HepG2 (cell line): ENCODE measurements at regions not wholly inside any gene's neighbourhood (a gene's known extent, or its start where the extent isn't known, plus 50 kb on each side); places are given as distances from the start of the nearest gene placed in this dataset.
"Not testable (repeated sequence)": the region's sequence is repeated elsewhere in the genome, so short reads cannot be mapped to it uniquely, and the experiment has no call there.

Experiments used
- ATAC-seq: fragments of 200-7000 bp; cut with Tn5 transposase; 3 replicates; pipeline ENCODE4 v1.9.1; 2020; ENCODE audit warnings: mild to moderate bottlenecking, moderate library complexity
- BruUV-seq: library from RNA; stranded (reverse); fragments of 400-500 nt; replicated peaks from 2 replicates; lab custom pipeline; 2021; lab: Mats Ljungman, UMichigan
- CTCF ChIA-PET: fragments of 300-600 bp; formaldehyde crosslinking; extraction: SDS; loops from one replicate; lab custom pipeline; 2021; ENCODE audit warnings: low total read pairs, inconsistent platforms, low intra/inter-chr PET ratio; lab: Yijun Ruan, JAX
- POLR2A ChIA-PET: fragments of 350-600 bp; sonication (Branson Sonifier 250); formaldehyde crosslinking; loops from one replicate; lab custom pipeline; 2020; ENCODE audit warnings: antibody characterized with exemption, inconsistent platforms; lab: Yijun Ruan, JAX
- DNase-seq: peaks from one replicate; pipeline ENCODE4 v3.0.0-alpha.2; 2015; ENCODE audit warnings: low spot score
- FAIRE-seq: peaks from 3 replicates; lab custom pipeline; 2011; peaks lifted over from hg19 to GRCh38; lab: Jason Lieb, UNC
- H2AFZ ChIP-seq: one replicate; pipeline ENCODE4 v1.6.1; 2011; ENCODE audit warnings: low read length, inconsistent platforms
- H3K27ac ChIP-seq: fragments of 300-600 bp; 3 replicates; pipeline ENCODE4 v1.8.0; 2011; ENCODE audit warnings: mixed run types, mild to moderate bottlenecking, mixed read lengths, low read length, inconsistent platforms; ENCODE audit not compliant: insufficient read depth; ENCODE audit errors: extremely low read length
- H3K27me3 ChIP-seq, 2 experiments: fragments of 200-600 bp in 1 of 2; 2 replicates in 1 of 2; 3 replicates in 1 of 2; pipeline versions ENCODE4 v1.6.0 to v1.8.0; 2011; ENCODE audit warnings: low read length in 2 of 2, mild to moderate bottlenecking in 2 of 2, moderate library complexity in 2 of 2, inconsistent platforms in 1 of 2; ENCODE audit not compliant: insufficient read depth in 2 of 2, control insufficient read depth in 1 of 2
- H3K36me3 ChIP-seq, 2 experiments: fragments of 200-600 bp in 1 of 2; replicated peaks in 1 of 2; 2 replicates in 1 of 2; 3 replicates in 1 of 2; pipeline versions ENCODE4 v1.5.1 to v1.8.0; 2011; ENCODE audit warnings: low read length in 2 of 2, inconsistent platforms in 1 of 2; ENCODE audit not compliant: insufficient read depth in 2 of 2, control insufficient read depth in 1 of 2
- H3K4me1 ChIP-seq: 2 replicates; pipeline ENCODE4 v1.5.1; 2012; ENCODE audit warnings: low read length, inconsistent platforms; ENCODE audit not compliant: insufficient read depth
- H3K4me2 ChIP-seq: 2 replicates; pipeline ENCODE4 v1.6.0; 2011; ENCODE audit warnings: low read depth, low read length, inconsistent platforms
- H3K4me3 ChIP-seq, 3 experiments: fragments of 200-600 bp in 1 of 3; sonication (generic), shearing (Covaris generic) in 1 of 3; replicated peaks in 1 of 3; 2 replicates each; pipeline ENCODE4 v1.5.1; 2011 to 2016; ENCODE audit warnings: low read length in 3 of 3, inconsistent platforms in 2 of 3, low read depth in 2 of 3, mild to moderate bottlenecking in 2 of 3, control low read depth in 1 of 3, mixed read lengths in 1 of 3; ENCODE audit not compliant: insufficient read depth in 1 of 3
- H3K79me2 ChIP-seq: one replicate; pipeline ENCODE4 v1.6.1; 2011; ENCODE audit warnings: low read length, inconsistent platforms; ENCODE audit not compliant: insufficient read depth
- H3K9ac ChIP-seq: 2 replicates; pipeline ENCODE4 v1.6.0; 2011; ENCODE audit warnings: mild to moderate bottlenecking, low read depth, low read length, inconsistent platforms; ENCODE audit not compliant: insufficient read depth
- H3K9me3 ChIP-seq: 2 replicates; pipeline ENCODE4 v1.5.1; 2012; ENCODE audit warnings: mild to moderate bottlenecking, low read length
- H4K20me1 ChIP-seq: 2 replicates; pipeline ENCODE4 v1.6.0; 2011; ENCODE audit warnings: inconsistent platforms, mild to moderate bottlenecking, low read length, moderate library complexity; ENCODE audit not compliant: insufficient read depth
- FOXA1 ChIP-seq, 2 experiments: fragments of 450-650 bp in 1 of 2; sonication (generic) in 1 of 2; formaldehyde crosslinking in 1 of 2; IDR thresholded peaks; 2 replicates each; pipeline versions ENCODE4 v1.4.0 to v1.6.1; 2016 to 2020; ENCODE audit warnings: missing genetic modification reagents in 1 of 2
- WGBS: methylation state at CpG from one replicate; pipeline ENCODE4 v1.1.6; 2017; ENCODE audit warnings: low lambda C conversion rate; 5-methylcytosine and 5-hydroxymethylcytosine counted together
- in situ Hi-C: cut with HindIII; loops from 2 replicates; pipeline ENCODE4 v1.10.0; 2017; ENCODE audit warnings: low pct_unique_long_range_greater_than_20kb; ENCODE audit not compliant: extremely low pct_ligation_motif_present
- intact Hi-C: fragments of 100-400 bp; cut with micrococcal nuclease; formaldehyde crosslinking; loops from one replicate; pipeline ENCODE4 v1.10.0; 2022; ENCODE audit not compliant: unreplicated experiment
- TF ChIP-seq, protein P1 (sequence below): sonication (generic); formaldehyde crosslinking; IDR thresholded peaks from 2 replicates; pipeline ENCODE4 v1.4.0; 2020; ENCODE audit warnings: missing genetic modification reagents, borderline replicate concordance
- TF ChIP-seq, protein P2 (sequence below): IDR thresholded peaks from 2 replicates; pipeline ENCODE4 v1.4.0; 2020; ENCODE audit warnings: mild to moderate bottlenecking, missing genetic modification reagents

DNA sequence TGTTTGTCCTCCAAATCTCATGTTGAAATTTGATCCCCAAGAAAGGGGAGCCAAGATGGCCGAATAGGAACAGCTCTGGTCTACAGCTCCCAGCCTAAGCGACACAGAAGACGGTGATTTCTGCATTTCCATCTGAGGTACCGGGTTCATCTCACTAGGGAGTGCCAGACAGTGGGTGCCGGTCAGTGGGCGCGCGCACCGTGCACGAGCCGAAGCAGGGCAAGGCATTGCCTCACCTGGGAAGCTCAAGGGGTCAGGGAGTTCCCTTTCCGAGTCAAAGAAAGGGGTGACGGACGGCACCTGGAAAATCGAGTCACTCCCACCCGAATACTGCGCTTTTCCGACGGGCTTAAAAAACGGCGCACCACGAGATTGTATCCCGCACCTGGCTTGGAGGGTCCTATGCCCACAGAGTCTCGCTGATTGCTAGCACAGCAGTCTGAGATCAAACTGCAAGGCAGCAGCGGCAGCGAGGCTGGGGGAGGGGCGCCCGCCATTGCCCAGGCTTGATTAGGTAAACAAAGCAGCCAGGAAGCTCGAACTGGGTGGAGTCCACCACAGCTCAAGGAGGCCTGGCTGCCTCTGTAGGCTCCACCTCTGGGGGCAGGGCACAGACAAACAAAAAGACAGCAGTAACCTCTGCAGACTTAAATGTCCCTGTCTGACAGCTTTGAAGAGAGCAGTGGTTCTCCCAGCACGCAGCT lies 493.6 kb downstream of the KLF12 start:
- H3K27ac ChIP-seq; POLR2A ChIA-PET; CTCF ChIA-PET; H3K27me3 ChIP-seq; H3K4me1 ChIP-seq; in situ Hi-C loops; DNase-seq; intact Hi-C loops; H3K79me2 ChIP-seq; H3K4me2 ChIP-seq; H3K36me3 ChIP-seq; FAIRE-seq; BruUV-seq; H3K9me3 ChIP-seq; H4K20me1 ChIP-seq; H3K4me3 ChIP-seq; H2AFZ ChIP-seq; H3K9ac ChIP-seq; ATAC-seq; TF ChIP-seq FOXA1 (IDR thresholded peaks at IDR 0.05): not testable (repeated sequence)
- 85% methylated on average over 24 of the region's 30 CpGs for WGBS
- TF ChIP-seq, protein P1, sequence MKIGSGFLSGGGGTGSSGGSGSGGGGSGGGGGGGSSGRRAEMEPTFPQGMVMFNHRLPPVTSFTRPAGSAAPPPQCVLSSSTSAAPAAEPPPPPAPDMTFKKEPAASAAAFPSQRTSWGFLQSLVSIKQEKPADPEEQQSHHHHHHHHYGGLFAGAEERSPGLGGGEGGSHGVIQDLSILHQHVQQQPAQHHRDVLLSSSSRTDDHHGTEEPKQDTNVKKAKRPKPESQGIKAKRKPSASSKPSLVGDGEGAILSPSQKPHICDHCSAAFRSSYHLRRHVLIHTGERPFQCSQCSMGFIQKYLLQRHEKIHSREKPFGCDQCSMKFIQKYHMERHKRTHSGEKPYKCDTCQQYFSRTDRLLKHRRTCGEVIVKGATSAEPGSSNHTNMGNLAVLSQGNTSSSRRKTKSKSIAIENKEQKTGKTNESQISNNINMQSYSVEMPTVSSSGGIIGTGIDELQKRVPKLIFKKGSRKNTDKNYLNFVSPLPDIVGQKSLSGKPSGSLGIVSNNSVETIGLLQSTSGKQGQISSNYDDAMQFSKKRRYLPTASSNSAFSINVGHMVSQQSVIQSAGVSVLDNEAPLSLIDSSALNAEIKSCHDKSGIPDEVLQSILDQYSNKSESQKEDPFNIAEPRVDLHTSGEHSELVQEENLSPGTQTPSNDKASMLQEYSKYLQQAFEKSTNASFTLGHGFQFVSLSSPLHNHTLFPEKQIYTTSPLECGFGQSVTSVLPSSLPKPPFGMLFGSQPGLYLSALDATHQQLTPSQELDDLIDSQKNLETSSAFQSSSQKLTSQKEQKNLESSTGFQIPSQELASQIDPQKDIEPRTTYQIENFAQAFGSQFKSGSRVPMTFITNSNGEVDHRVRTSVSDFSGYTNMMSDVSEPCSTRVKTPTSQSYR, result peak; percentile 74; the same call in 1 of the 2 replicates
- TF ChIP-seq, protein P2, sequence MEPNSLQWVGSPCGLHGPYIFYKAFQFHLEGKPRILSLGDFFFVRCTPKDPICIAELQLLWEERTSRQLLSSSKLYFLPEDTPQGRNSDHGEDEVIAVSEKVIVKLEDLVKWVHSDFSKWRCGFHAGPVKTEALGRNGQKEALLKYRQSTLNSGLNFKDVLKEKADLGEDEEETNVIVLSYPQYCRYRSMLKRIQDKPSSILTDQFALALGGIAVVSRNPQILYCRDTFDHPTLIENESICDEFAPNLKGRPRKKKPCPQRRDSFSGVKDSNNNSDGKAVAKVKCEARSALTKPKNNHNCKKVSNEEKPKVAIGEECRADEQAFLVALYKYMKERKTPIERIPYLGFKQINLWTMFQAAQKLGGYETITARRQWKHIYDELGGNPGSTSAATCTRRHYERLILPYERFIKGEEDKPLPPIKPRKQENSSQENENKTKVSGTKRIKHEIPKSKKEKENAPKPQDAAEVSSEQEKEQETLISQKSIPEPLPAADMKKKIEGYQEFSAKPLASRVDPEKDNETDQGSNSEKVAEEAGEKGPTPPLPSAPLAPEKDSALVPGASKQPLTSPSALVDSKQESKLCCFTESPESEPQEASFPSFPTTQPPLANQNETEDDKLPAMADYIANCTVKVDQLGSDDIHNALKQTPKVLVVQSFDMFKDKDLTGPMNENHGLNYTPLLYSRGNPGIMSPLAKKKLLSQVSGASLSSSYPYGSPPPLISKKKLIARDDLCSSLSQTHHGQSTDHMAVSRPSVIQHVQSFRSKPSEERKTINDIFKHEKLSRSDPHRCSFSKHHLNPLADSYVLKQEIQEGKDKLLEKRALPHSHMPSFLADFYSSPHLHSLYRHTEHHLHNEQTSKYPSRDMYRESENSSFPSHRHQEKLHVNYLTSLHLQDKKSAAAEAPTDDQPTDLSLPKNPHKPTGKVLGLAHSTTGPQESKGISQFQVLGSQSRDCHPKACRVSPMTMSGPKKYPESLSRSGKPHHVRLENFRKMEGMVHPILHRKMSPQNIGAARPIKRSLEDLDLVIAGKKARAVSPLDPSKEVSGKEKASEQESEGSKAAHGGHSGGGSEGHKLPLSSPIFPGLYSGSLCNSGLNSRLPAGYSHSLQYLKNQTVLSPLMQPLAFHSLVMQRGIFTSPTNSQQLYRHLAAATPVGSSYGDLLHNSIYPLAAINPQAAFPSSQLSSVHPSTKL (CRISPR knock-in tag), result peak; percentile 8; the same call in 1 of the 2 replicates
- peak; percentile 52 for TF ChIP-seq FOXA1 (CRISPR knock-in tag; IDR thresholded peaks at IDR 0.05)
